ENCODE measurements at regions not wholly inside any gene's neighbourhood (a gene's known extent, or its start where the extent isn't known, plus 50 kb on each side); places are given as distances from the start of the nearest gene placed in this dataset.

- H3K4me1 ChIP-seq (replicated peaks; ENCODE audit: insufficient read depth) = peaks cover 10% of the 10 kb centered on the region; the same call in 1 of the 2 replicates
- no peaks in the 10 kb centered on the region for H3K36me3 ChIP-seq (ENCODE audit: low read depth)
- H3K4me3 ChIP-seq = no peak overlapping the region
- no peaks in the 10 kb centered on the region for H3K9me2 ChIP-seq (ENCODE audit: insufficient read depth)
- no peak for TF ChIP-seq EZH2 (IDR thresholded peaks at IDR 0.05; ENCODE audit: low read depth)
- TF ChIP-seq, protein P1, sequence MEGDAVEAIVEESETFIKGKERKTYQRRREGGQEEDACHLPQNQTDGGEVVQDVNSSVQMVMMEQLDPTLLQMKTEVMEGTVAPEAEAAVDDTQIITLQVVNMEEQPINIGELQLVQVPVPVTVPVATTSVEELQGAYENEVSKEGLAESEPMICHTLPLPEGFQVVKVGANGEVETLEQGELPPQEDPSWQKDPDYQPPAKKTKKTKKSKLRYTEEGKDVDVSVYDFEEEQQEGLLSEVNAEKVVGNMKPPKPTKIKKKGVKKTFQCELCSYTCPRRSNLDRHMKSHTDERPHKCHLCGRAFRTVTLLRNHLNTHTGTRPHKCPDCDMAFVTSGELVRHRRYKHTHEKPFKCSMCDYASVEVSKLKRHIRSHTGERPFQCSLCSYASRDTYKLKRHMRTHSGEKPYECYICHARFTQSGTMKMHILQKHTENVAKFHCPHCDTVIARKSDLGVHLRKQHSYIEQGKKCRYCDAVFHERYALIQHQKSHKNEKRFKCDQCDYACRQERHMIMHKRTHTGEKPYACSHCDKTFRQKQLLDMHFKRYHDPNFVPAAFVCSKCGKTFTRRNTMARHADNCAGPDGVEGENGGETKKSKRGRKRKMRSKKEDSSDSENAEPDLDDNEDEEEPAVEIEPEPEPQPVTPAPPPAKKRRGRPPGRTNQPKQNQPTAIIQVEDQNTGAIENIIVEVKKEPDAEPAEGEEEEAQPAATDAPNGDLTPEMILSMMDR (conservative IDR thresholded peaks at IDR 0.05) = no peak
- intact Hi-C loops (cut with micrococcal nuclease; ENCODE audit: unreplicated experiment) = no loop called here
- H3K79me2 ChIP-seq (ENCODE audit: low read depth) = no peaks in the 10 kb centered on the region
- DNase-seq = no peak
- no peak overlapping the region for H2AFZ ChIP-seq
- no peaks in the 10 kb centered on the region for H3F3A ChIP-seq (ENCODE audit: insufficient read depth, low read depth)
- CTCF ChIA-PET = no interaction called here
- no TSS peak for BruUV-seq (replicated peaks)
- no peak overlapping the region for H3K4me2 ChIP-seq
- POLR2A ChIA-PET (ENCODE audit: unreplicated experiment) = no interaction called here
- no peaks in the 10 kb centered on the region for H3K27me3 ChIP-seq (ENCODE audit: insufficient read depth, low read depth)
- no peak overlapping the region for H3K27ac ChIP-seq
- H3K9me3 ChIP-seq (ENCODE audit: insufficient read depth, low read depth) = no peaks in the 10 kb centered on the region
- no peaks in the 10 kb centered on the region for H4K20me1 ChIP-seq (ENCODE audit: insufficient read depth)
Measured at GRCh38 chr7:79520543-79520942, 67.1 kb upstream of the MAGI2 start.

GRCh38 chr7:79515358-79515757, 61.9 kb upstream of the MAGI2 start:
- no peak overlapping the region for H3K4me3 ChIP-seq
- CTCF ChIA-PET = no interaction called here
- H3K4me2 ChIP-seq = no peak overlapping the region
- intact Hi-C loops (cut with micrococcal nuclease; ENCODE audit: unreplicated experiment) = no loop called here
- TF ChIP-seq, protein P1 (conservative IDR thresholded peaks at IDR 0.05) = no peak
- no peak for TF ChIP-seq EZH2 (IDR thresholded peaks at IDR 0.05; ENCODE audit: low read depth)
- H3K27me3 ChIP-seq (ENCODE audit: insufficient read depth, low read depth) = no peaks in the 10 kb centered on the region
- H4K20me1 ChIP-seq (ENCODE audit: insufficient read depth) = no peaks in the 10 kb centered on the region
- POLR2A ChIA-PET (ENCODE audit: unreplicated experiment) = no interaction called here
- no peaks in the 10 kb centered on the region for H3K79me2 ChIP-seq (ENCODE audit: low read depth)
- no peaks in the 10 kb centered on the region for H3K9me3 ChIP-seq (ENCODE audit: insufficient read depth, low read depth)
- no peaks in the 10 kb centered on the region for H3K36me3 ChIP-seq (ENCODE audit: low read depth)
- no peak overlapping the region for H2AFZ ChIP-seq
- no peaks in the 10 kb centered on the region for H3K4me1 ChIP-seq (replicated peaks; ENCODE audit: insufficient read depth)
- H3K27ac ChIP-seq = no peak overlapping the region
- BruUV-seq (replicated peaks) = no TSS peak
- no peaks in the 10 kb centered on the region for H3F3A ChIP-seq (ENCODE audit: insufficient read depth, low read depth)
- DNase-seq = no peak
- H3K9me2 ChIP-seq (ENCODE audit: insufficient read depth) = no peaks in the 10 kb centered on the region

GRCh38 chr7:79513261-79513660, 59.8 kb upstream of the MAGI2 start:
- intact Hi-C loops (cut with micrococcal nuclease; ENCODE audit: unreplicated experiment) = no loop called here
- POLR2A ChIA-PET (ENCODE audit: unreplicated experiment) = no interaction called here
- H3F3A ChIP-seq (ENCODE audit: insufficient read depth, low read depth) = no peaks in the 10 kb centered on the region
- H3K9me3 ChIP-seq (ENCODE audit: insufficient read depth, low read depth) = no peaks in the 10 kb centered on the region
- no peaks in the 10 kb centered on the region for H3K36me3 ChIP-seq (ENCODE audit: low read depth)
- no peak overlapping the region for H3K4me2 ChIP-seq
- CTCF ChIA-PET = no interaction called here
- no peaks in the 10 kb centered on the region for H4K20me1 ChIP-seq (ENCODE audit: insufficient read depth)
- no peak for DNase-seq
- H3K27me3 ChIP-seq (ENCODE audit: insufficient read depth, low read depth) = no peaks in the 10 kb centered on the region
- no peak overlapping the region for H2AFZ ChIP-seq
- no peak overlapping the region for H3K27ac ChIP-seq
- TF ChIP-seq, protein P1 (conservative IDR thresholded peaks at IDR 0.05) = no peak
- no peak for TF ChIP-seq EZH2 (IDR thresholded peaks at IDR 0.05; ENCODE audit: low read depth)
- H3K79me2 ChIP-seq (ENCODE audit: low read depth) = no peaks in the 10 kb centered on the region
- no peaks in the 10 kb centered on the region for H3K4me1 ChIP-seq (replicated peaks; ENCODE audit: insufficient read depth)
- H3K9me2 ChIP-seq (ENCODE audit: insufficient read depth) = no peaks in the 10 kb centered on the region; the same call in 1 of the 2 replicates
- no TSS peak for BruUV-seq (replicated peaks)
- H3K4me3 ChIP-seq = no peak overlapping the region
